GM12872 (cell line): ENCODE measurements at regions not wholly inside any gene's neighbourhood (a gene's known extent, or its start where the extent isn't known, plus 50 kb on each side); places are given as distances from the start of the nearest gene placed in this dataset.

Source experiments
- TF ChIP-seq, protein P1 (sequence below): IDR thresholded peaks from 3 replicates; pipeline ENCODE4 v1.5.1; 2011; ENCODE audit warnings: low read depth, mild to moderate bottlenecking, low read length, moderate library complexity; ENCODE audit not compliant: insufficient read depth

DNA sequence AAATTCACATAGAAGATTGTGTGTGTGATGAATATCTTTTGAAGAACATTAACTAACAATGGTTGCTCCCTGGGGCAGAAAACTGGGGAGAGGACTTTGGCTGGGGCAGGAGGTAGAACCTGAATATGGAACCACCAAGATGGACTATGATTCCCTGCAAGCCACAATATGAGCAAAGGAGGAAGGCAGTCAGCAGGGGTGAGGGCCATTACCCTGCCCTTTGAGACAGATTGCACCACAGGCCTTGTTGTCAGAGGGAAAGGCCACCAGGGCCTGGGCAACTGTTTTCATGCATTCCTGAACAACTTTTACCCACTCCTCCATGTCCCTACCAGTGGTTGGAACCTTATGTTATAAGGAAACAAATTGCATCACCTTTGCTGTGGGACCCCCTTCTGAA lies 670.1 kb upstream of the POM121L12 start:
- TF ChIP-seq, protein P1, sequence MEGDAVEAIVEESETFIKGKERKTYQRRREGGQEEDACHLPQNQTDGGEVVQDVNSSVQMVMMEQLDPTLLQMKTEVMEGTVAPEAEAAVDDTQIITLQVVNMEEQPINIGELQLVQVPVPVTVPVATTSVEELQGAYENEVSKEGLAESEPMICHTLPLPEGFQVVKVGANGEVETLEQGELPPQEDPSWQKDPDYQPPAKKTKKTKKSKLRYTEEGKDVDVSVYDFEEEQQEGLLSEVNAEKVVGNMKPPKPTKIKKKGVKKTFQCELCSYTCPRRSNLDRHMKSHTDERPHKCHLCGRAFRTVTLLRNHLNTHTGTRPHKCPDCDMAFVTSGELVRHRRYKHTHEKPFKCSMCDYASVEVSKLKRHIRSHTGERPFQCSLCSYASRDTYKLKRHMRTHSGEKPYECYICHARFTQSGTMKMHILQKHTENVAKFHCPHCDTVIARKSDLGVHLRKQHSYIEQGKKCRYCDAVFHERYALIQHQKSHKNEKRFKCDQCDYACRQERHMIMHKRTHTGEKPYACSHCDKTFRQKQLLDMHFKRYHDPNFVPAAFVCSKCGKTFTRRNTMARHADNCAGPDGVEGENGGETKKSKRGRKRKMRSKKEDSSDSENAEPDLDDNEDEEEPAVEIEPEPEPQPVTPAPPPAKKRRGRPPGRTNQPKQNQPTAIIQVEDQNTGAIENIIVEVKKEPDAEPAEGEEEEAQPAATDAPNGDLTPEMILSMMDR: no peak

DNA sequence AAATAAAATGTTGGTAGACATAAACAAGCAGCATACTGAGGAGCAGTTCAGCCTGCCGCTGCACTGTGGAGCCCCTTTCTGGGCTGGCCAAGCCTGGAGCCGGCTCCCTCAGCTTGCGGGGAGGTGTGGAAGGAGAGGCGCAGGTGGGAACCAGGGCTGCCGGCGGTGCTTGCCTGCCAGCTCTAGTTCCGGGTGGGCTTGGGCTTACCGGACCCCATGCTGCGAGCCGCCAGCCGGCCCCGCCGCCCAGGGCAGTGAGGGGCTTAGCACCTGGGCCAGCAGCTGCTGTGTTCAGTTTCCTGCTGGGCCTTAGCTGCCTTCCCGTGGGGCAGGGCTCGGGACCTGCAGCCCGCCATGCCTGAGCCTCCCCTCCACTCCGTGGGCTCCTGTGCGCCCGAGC lies 672.9 kb upstream of the POM121L12 start:
- TF ChIP-seq, protein P1: no peak

DNA sequence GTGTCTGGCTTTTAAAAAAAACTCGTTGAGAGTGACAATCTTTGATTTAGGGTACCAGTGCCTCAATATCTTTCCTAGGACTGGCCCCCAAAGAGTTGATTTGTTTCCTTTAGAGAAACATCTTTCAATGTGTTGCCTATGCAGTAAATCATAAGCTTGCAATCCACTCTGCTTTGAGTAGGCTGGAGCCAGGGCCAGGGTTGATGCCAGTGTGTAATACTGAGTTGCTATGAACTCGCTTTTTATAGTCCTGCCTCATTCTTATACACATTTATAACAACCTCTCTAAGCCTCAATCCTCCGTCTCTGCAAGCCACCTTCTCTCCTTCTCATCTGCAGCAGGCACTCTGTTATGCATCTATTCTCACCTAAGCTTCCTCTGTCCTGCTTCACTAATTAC lies 674.9 kb upstream of the POM121L12 start:
- TF ChIP-seq, protein P1: no peak

DNA sequence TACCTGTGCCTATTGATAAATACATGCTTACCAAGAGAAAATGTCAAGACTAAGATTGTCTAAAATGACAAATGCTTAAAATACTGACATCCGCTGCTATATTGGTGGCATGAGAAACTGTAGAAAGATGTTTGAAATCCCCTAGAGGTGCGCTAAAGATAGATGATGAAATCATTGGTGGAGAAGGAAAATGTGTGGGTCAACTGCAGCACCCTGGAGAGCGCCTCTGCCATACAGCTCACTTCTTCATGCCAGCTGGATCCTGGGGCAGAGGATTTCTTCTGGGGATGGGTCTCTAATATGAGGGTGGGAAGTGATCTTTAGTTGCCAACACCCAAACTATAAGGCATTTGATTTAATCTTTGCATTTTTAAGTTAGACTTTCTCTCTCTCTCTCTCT lies 680.4 kb upstream of the POM121L12 start:
- TF ChIP-seq, protein P1: no peak

DNA sequence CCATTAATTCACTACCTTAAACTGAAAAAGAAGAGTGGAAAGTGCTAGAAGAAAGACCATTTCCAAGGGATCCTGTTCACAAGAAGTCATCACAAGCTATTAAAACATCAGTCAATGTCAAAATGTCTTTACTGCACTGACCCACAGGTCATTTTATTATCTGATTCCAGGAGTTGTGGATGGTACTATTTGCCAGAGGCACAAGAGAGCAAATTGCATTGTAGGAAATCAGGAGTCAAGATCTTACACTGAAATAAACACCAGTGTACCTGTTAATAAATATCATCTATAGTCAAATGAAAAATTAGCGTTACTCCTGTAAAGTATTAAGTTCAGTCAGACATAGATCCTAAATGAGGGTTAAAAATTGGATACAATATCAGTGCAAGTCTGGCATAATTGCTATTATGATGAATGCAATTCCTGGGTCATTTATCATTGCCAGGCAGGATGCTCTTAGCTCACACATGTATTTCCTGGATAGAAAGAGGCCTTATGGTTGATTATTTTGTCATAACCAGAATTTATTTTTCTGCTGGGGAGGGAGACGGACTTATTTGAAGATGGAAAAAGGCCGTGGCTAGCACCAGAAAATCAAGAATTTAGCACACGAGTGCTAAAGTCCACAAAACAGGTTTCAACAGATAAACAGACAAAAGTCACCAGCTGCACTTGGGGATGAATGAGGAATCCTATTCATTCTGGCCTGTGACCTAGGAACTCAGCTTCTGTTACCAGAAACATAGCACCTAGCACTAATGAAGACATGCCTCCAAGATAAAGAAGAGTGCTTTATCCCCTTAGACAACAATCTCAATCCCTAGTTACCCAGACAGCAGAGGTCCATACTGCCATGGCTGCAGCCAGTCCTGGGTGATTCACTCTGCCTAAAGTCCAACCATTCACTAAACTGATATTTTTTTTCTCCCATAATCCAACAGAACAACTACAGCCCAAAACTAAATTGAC lies 683.1 kb upstream of the POM121L12 start:
- TF ChIP-seq, protein P1: no peak

DNA sequence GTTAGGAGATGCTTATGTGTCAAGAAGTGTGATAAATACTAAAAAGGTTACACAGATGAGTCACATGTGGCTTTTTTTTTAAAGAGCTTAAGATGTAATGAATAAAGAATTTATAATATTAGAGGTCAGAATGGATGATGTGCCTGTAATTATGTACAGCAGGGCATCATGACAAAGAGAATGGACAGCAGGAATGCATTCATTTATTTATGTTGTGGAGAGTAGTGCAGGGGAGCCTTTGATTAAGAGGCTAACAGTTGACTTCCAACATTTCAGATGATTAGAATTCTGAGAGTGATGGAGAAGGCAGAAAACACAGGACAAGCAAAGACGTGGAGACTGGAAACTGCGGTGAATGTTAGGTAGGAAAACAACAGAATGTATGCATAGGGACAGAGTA lies 691.4 kb upstream of the POM121L12 start:
- TF ChIP-seq, protein P1: no peak

DNA sequence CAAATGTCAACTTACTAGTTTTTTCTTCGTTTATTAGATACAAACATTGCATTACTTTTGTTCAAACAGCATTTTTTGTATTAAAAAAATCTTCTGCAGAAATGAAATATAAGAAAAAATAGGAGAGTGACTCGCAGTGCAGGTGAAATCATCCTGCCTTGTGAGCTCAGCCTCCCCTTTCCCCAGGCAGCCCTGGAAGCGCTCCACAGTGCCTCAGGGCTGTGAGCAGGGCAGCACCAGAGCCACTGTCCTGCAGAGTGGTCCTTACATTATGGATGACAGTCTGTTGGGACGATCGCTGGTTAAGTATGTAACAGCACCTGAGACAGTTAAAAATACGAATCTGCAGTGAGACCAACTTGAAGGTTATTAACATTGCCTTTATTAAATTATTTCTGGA lies 695.4 kb upstream of the POM121L12 start:
- TF ChIP-seq, protein P1: no peak
